ENCODE measurements at regions not wholly inside any gene's neighbourhood (a gene's known extent, or its start where the extent isn't known, plus 50 kb on each side); places are given as distances from the start of the nearest gene placed in this dataset.

GRCh38 chr10:28118985-28119628 is 120.2 kb upstream of the ODAD2 start:
- TF ChIP-seq POLR2A (IDR thresholded peaks at IDR 0.05; ENCODE audit: low read depth) (no peak), CTCF (IDR thresholded peaks at IDR 0.05) (no peak), EP300 (IDR thresholded peaks at IDR 0.05) (no peak)

All from esophagus muscularis mucosa (tissue), 4 donors.